ENCODE measurements at regions not wholly inside any gene's neighbourhood (a gene's known extent, or its start where the extent isn't known, plus 50 kb on each side); places are given as distances from the start of the nearest gene placed in this dataset.

- TF ChIP-seq CTCF (conservative IDR thresholded peaks at IDR 0.05; ENCODE audit: low read depth, low read length) (no peak), EZH2phosphoT487 (IDR thresholded peaks at IDR 0.05; ENCODE audit: borderline replicate concordance, low read length) (no peak), EZH2 (IDR thresholded peaks at IDR 0.05; ENCODE audit: low read length, unreplicated experiment) (no peak)
Observed at GRCh38 chr3:117036259-117036799, 326.8 kb downstream of the TUSC7 start.

Measured in PC-3 (cell line).